ENCODE measurements at regions not wholly inside any gene's neighbourhood (a gene's known extent, or its start where the extent isn't known, plus 50 kb on each side); places are given as distances from the start of the nearest gene placed in this dataset.

- TF ChIP-seq POLR2AphosphoS5 (IDR thresholded peaks at IDR 0.05; ENCODE audit: low read depth) (no peak), CTCF (IDR thresholded peaks at IDR 0.05; ENCODE audit: insufficient read depth, low read length) (no peak), GABPA (IDR thresholded peaks at IDR 0.05; ENCODE audit: low read depth) (no peak)
Measured at GRCh38 chr4:38213083-38213805, 253.0 kb downstream of the PTTG2 start.

Measured in HL-60 (cell line).